GM21390 (cell line): ENCODE measurements at regions not wholly inside any gene's neighbourhood (a gene's known extent, or its start where the extent isn't known, plus 50 kb on each side); places are given as distances from the start of the nearest gene placed in this dataset.

Source experiments
- ATAC-seq: cut with Tn5 transposase; IDR thresholded peaks from one replicate; pipeline ENCODE4 v1.9.1; 2021; ENCODE audit not compliant: unreplicated experiment

GRCh38 chr3:102177075-102177755, 257.6 kb upstream of the ZPLD1 start:
- no peak for ATAC-seq

GRCh38 chr3:102178817-102179216, 256.0 kb upstream of the ZPLD1 start:
- ATAC-seq = no peak

GRCh38 chr3:102179326-102180177, 255.3 kb upstream of the ZPLD1 start:
- peak; percentile 69 for ATAC-seq

GRCh38 chr3:102180280-102180931, 254.4 kb upstream of the ZPLD1 start:
- peak; percentile 41 for ATAC-seq

- no peak for ATAC-seq
Observed at GRCh38 chr3:102181175-102181920, 253.5 kb upstream of the ZPLD1 start.

- no peak for ATAC-seq
Observed at GRCh38 chr3:102182162-102182561, 252.7 kb upstream of the ZPLD1 start.

GRCh38 chr3:102183186-102183585, 251.6 kb upstream of the ZPLD1 start:
- ATAC-seq = no peak

- no peak for ATAC-seq
Observed at GRCh38 chr3:102183623-102184022, 251.2 kb upstream of the ZPLD1 start.

GRCh38 chr3:102189541-102189940, 245.3 kb upstream of the ZPLD1 start:
- ATAC-seq = no peak

GRCh38 chr3:102189956-102190723, 244.7 kb upstream of the ZPLD1 start:
- no peak for ATAC-seq

- ATAC-seq = no peak
Observed at GRCh38 chr3:102192575-102192974, 242.2 kb upstream of the ZPLD1 start.

- ATAC-seq = no peak
Observed at GRCh38 chr3:102193255-102193654, 241.6 kb upstream of the ZPLD1 start.

GRCh38 chr3:102194001-102194400, 240.8 kb upstream of the ZPLD1 start:
- no peak for ATAC-seq

GRCh38 chr3:102194760-102195159, 240.1 kb upstream of the ZPLD1 start:
- ATAC-seq = peak; percentile 53

GRCh38 chr3:102195198-102195948, 239.4 kb upstream of the ZPLD1 start:
- ATAC-seq = peak; percentile 18

- no peak for ATAC-seq
Observed at GRCh38 chr3:102200126-102200525, 234.7 kb upstream of the ZPLD1 start.

GRCh38 chr3:102200560-102200959, 234.3 kb upstream of the ZPLD1 start:
- ATAC-seq = no peak

GRCh38 chr3:102205647-102206046, 229.2 kb upstream of the ZPLD1 start:
- no peak for ATAC-seq

GRCh38 chr3:102206511-102207031, 228.2 kb upstream of the ZPLD1 start:
- ATAC-seq = no peak
